K562 (cell line): ENCODE measurements at regions not wholly inside any gene's neighbourhood (a gene's known extent, or its start where the extent isn't known, plus 50 kb on each side); places are given as distances from the start of the nearest gene placed in this dataset.

Experiments
- ATAC-seq: fragments of 200-7000 bp; cut with Tn5 transposase; 3 replicates; pipeline ENCODE4 v1.9.1; 2020; ENCODE audit warnings: moderate library complexity
- BruUV-seq: library from RNA; stranded (reverse); fragments of 400-500 nt; replicated peaks from 2 replicates; lab custom pipeline; 2021; lab: Mats Ljungman, UMichigan
- CTCF ChIA-PET: fragments of 300-600 bp; formaldehyde crosslinking; extraction: SDS; loops from one replicate; lab custom pipeline; 2021; ENCODE audit warnings: low intra/inter-chr PET ratio; lab: Yijun Ruan, JAX
- POLR2A ChIA-PET: fragments of 300-600, 350-650 bp; sonication (Branson Sonifier 250); formaldehyde crosslinking; extraction: SDS; loops from one replicate; lab custom pipeline; 2021; ENCODE audit warnings: antibody characterized with exemption, inconsistent platforms; lab: Yijun Ruan, JAX
- DNase-seq, 4 experiments: peaks; one replicate each; pipeline versions ENCODE4 v3.0.0 to v3.0.0-alpha.2; 2011 to 2018; ENCODE audit warnings: low spot score in 3 of 4, mixed read lengths in 3 of 4; ENCODE audit errors: extremely low read depth in 1 of 4
- FAIRE-seq: peaks from 2 replicates; lab custom pipeline; 2011; peaks lifted over from hg19 to GRCh38; lab: Jason Lieb, UNC
- H2AFZ ChIP-seq: 2 replicates; pipeline ENCODE4 v1.6.0; 2011; ENCODE audit warnings: low read depth, low read length, control low read depth, inconsistent platforms
- H3K27ac ChIP-seq: fragments of 200-600 bp; 3 replicates; pipeline ENCODE4 v1.8.0; 2011; ENCODE audit warnings: low read depth, mild to moderate bottlenecking, control low read depth, inconsistent platforms, low read length, moderate library complexity, mixed read lengths; ENCODE audit errors: extremely low read depth
- H3K27me3 ChIP-seq, 2 experiments: fragments of 300-600 bp in 1 of 2; 2 replicates in 1 of 2; 3 replicates in 1 of 2; pipeline versions ENCODE4 v1.6.0 to v1.8.0; 2011; ENCODE audit warnings: inconsistent platforms in 2 of 2, low read length in 2 of 2, mild to moderate bottlenecking in 1 of 2, mixed read lengths in 1 of 2, moderate library complexity in 1 of 2; ENCODE audit not compliant: control insufficient read depth in 2 of 2, insufficient read depth in 2 of 2
- H3K36me3 ChIP-seq: fragments of 300-600 bp; 3 replicates; pipeline ENCODE4 v1.8.0; 2011; ENCODE audit warnings: mild to moderate bottlenecking, low read length, inconsistent platforms; ENCODE audit not compliant: control insufficient read depth, insufficient read depth
- H3K4me1 ChIP-seq, 2 experiments: fragments of 200-600 bp in 1 of 2; replicated peaks in 1 of 2; 2 replicates in 1 of 2; 3 replicates in 1 of 2; pipeline versions ENCODE4 v1.5.1 to v1.8.0; 2011; ENCODE audit warnings: inconsistent platforms in 2 of 2, low read length in 2 of 2, mild to moderate bottlenecking in 1 of 2, mixed read lengths in 1 of 2, moderate library complexity in 1 of 2; ENCODE audit not compliant: control insufficient read depth in 2 of 2, insufficient read depth in 2 of 2
- H3K4me2 ChIP-seq: 2 replicates; pipeline ENCODE4 v1.6.1; 2011; ENCODE audit warnings: low read length, control low read depth, inconsistent platforms, mixed read lengths; ENCODE audit not compliant: insufficient read depth
- H3K4me3 ChIP-seq: fragments of 200-600 bp; sonication (generic), shearing (Covaris generic); 2 replicates; pipeline ENCODE4 v1.5.1; 2016; ENCODE audit warnings: control low read depth, inconsistent platforms
- H3K79me2 ChIP-seq: fragments of 200-600 bp; 3 replicates; pipeline ENCODE4 v1.8.0; 2011; ENCODE audit warnings: low read length, inconsistent platforms; ENCODE audit not compliant: control insufficient read depth, insufficient read depth
- H3K9ac ChIP-seq, 2 experiments: 2 replicates each; pipeline versions ENCODE4 v1.6.0 to v1.6.1; 2011; ENCODE audit warnings: low read depth in 2 of 2, low read length in 2 of 2, control low read depth in 1 of 2, inconsistent platforms in 1 of 2, mild to moderate bottlenecking in 1 of 2, mixed read lengths in 1 of 2; ENCODE audit not compliant: insufficient read depth in 1 of 2
- H3K9me1 ChIP-seq: one replicate; pipeline ENCODE4 v1.6.0; 2011; ENCODE audit warnings: inconsistent platforms, mild to moderate bottlenecking, low read length, moderate library complexity; ENCODE audit not compliant: control insufficient read depth, insufficient read depth
- H3K9me3 ChIP-seq: replicated peaks from 2 replicates; pipeline ENCODE4 v1.5.1; 2011; ENCODE audit warnings: low read depth, low read length, inconsistent platforms; ENCODE audit not compliant: control insufficient read depth, insufficient read depth
- H4K20me1 ChIP-seq: replicated peaks from 2 replicates; pipeline ENCODE4 v1.6.1; 2011; ENCODE audit warnings: low read length, inconsistent platforms, mixed read lengths; ENCODE audit not compliant: control insufficient read depth, insufficient read depth
- C11orf30 ChIP-seq: fragments of 450-650 bp; IDR thresholded peaks from 2 replicates; pipeline ENCODE4 v1.6.1; 2016; ENCODE audit warnings: low read depth, mild to moderate bottlenecking
- CAMTA2 ChIP-seq: fragments of 250-450 bp; sonication (Bioruptor Pico); conservative IDR thresholded peaks from 2 replicates; pipeline ENCODE4 v1.5.1; 2022
- KAT7 ChIP-seq: sonication (generic); formaldehyde crosslinking; IDR thresholded peaks from 2 replicates; pipeline ENCODE4 v1.8.0; 2022; ENCODE audit warnings: missing genetic modification reagents, mild to moderate bottlenecking, borderline replicate concordance
- NFE2L1 ChIP-seq: fragments of 450-650 bp; IDR thresholded peaks from 2 replicates; pipeline ENCODE4 v1.6.1; 2016; ENCODE audit warnings: missing genetic modification characterization, low read depth, mild to moderate bottlenecking, missing compliant biosample characterization, moderate library complexity, borderline replicate concordance
- NFXL1 ChIP-seq: fragments of 450-650 bp; formaldehyde crosslinking; IDR thresholded peaks from 2 replicates; pipeline ENCODE4 v1.4.0; 2021; ENCODE audit warnings: mild to moderate bottlenecking
- POLR2B ChIP-seq: fragments of 450-650 bp; IDR thresholded peaks from 2 replicates; pipeline ENCODE4 v1.6.1; 2018; ENCODE audit warnings: low read depth; ENCODE audit not compliant: partially characterized antibody
- RFX5 ChIP-seq: IDR thresholded peaks from 2 replicates; pipeline ENCODE4 v1.6.1; 2011; ENCODE audit warnings: low read depth, mild to moderate bottlenecking, improper control_type of control experiment, low read length
- SETDB1 ChIP-seq: IDR thresholded peaks from one replicate; pipeline ENCODE4 v1.6.1; 2012; ENCODE audit warnings: low read length, control low read depth, inconsistent platforms
- ZKSCAN8 ChIP-seq: fragments of 200-800 bp; sonication (Bioruptor generic); IDR thresholded peaks from 2 replicates; pipeline ENCODE4 v1.6.1; 2016; ENCODE audit warnings: missing genetic modification characterization, missing compliant biosample characterization
- ZNF766 ChIP-seq: fragments of 200-800 bp; sonication (Bioruptor generic); conservative IDR thresholded peaks from 2 replicates; pipeline ENCODE4 v1.6.1; 2016; ENCODE audit warnings: missing genetic modification characterization, missing compliant biosample characterization
- ZNF778 ChIP-seq: fragments of 450-650 bp; formaldehyde crosslinking; IDR thresholded peaks from 2 replicates; pipeline ENCODE4 v1.4.0; 2020; ENCODE audit warnings: mild to moderate bottlenecking, moderate library complexity
- ZSCAN32 ChIP-seq: fragments of 450-650 bp; formaldehyde crosslinking; IDR thresholded peaks from 2 replicates; pipeline ENCODE4 v1.4.0; 2020; ENCODE audit warnings: mild to moderate bottlenecking, moderate library complexity
- WGBS: fragments of 100-300 bp; shearing (Covaris generic); methylation state at CpG from one replicate; pipeline ENCODE4 v1.1.6; 2016; ENCODE audit warnings: low coverage, mixed read lengths; ENCODE audit not compliant: insufficient coverage; ENCODE audit errors: missing lambda C conversion rate; 5-methylcytosine and 5-hydroxymethylcytosine counted together
- in situ Hi-C: fragments of 300-500 bp; cut with MboI; formaldehyde crosslinking; loops from 4 replicates; pipeline ENCODE4 v1.15.0; 2018; ENCODE audit warnings: inconsistent platforms, mixed read lengths
- intact Hi-C: fragments of 100-400 bp; cut with micrococcal nuclease; formaldehyde crosslinking; loops from 2 replicates; pipeline ENCODE4 v1.14.2; 2022

GRCh38 chr5:42020788-42021530 lies 95.9 kb downstream of the FBXO4 start:
- POLR2A ChIA-PET, result no interaction called here
- H3K9me1 ChIP-seq, result no peaks in the 10 kb centered on the region
- no peaks in the 10 kb centered on the region for H4K20me1 ChIP-seq
- no peak overlapping the region for H2AFZ ChIP-seq
- CTCF ChIA-PET, result no interaction called here
- TF ChIP-seq ZKSCAN8 (no peak), NFXL1 (no peak), ZSCAN32 (CRISPR knock-in tag) (no peak), POLR2B (no peak), RFX5 (no peak), ZNF778 (CRISPR knock-in tag) (no peak), ZNF766 (CRISPR knock-in tag) (no peak), CAMTA2 (CRISPR knock-in tag) (no peak), SETDB1 (no peak), KAT7 (CRISPR knock-in tag) (no peak), NFE2L1 (tag) (no peak), C11orf30 (no peak)
- TF ChIP-seq, all 486 proteins: peak for 0
- intact Hi-C loops (no loop called here), in situ Hi-C loops (no loop called here)
- no peaks in the 10 kb centered on the region for H3K4me1 ChIP-seq
- no peaks in the 10 kb centered on the region for H3K79me2 ChIP-seq
- H3K4me3 ChIP-seq, result no peak overlapping the region
- no peaks in the 10 kb centered on the region for H3K27me3 ChIP-seq
- no peak for DNase-seq
- no TSS peak for BruUV-seq
- no peaks in the 10 kb centered on the region for H3K36me3 ChIP-seq
- H3K27ac ChIP-seq, result no peak overlapping the region
- no peak for FAIRE-seq
- 0% methylated on average over 3 of the region's 3 CpGs for WGBS
- no peak overlapping the region for H3K9ac ChIP-seq
- no peaks in the 10 kb centered on the region for H3K9me3 ChIP-seq
- H3K4me2 ChIP-seq, result no peak overlapping the region
- ATAC-seq, result no peak
